H54 (cell line): ENCODE measurements at regions not wholly inside any gene's neighbourhood (a gene's known extent, or its start where the extent isn't known, plus 50 kb on each side); places are given as distances from the start of the nearest gene placed in this dataset.

Source experiments
- DNase-seq: peaks from one replicate; pipeline ENCODE4 v3.0.0; 2011; ENCODE audit warnings: low spot score, mixed read lengths; ENCODE audit not compliant: insufficient read length
- FAIRE-seq: peaks from 3 replicates; lab custom pipeline; 2011; peaks lifted over from hg19 to GRCh38; lab: Jason Lieb, UNC
- POLR2A ChIP-seq: IDR thresholded peaks from 2 replicates; pipeline ENCODE4 v1.6.1; 2011; ENCODE audit warnings: low read depth, mild to moderate bottlenecking, low read length

DNA sequence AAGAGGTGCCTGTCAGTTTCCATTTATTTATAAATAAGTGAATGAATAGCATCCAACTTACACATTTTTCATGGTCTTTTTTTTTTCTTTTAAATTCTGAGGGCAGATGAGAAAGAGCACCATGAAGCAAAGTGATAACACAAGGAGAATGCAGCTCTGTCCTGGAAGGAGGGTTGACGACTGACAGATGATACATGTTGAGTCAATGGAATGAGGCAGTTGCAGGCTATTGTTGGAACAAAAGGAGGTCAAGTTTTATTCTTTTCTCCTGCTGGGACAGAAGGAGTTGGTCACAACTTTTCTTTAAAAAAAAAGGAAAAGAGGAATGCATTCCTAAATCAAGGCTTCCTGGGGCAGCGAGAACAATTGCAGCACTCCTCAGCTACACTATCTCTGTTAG, 119.9 kb upstream of the PLEKHG7 start:
- DNase-seq (no peak), FAIRE-seq (no peak)
- no peak for TF ChIP-seq POLR2A

GRCh38 chr12:92582475-92582874, 120.3 kb upstream of the PLEKHG7 start:
- no peak for FAIRE-seq
- DNase-seq = no peak
- no peak for TF ChIP-seq POLR2A

GRCh38 chr12:92581604-92582003, 121.2 kb upstream of the PLEKHG7 start:
- FAIRE-seq (no peak), DNase-seq (no peak)
- TF ChIP-seq POLR2A = no peak

DNA sequence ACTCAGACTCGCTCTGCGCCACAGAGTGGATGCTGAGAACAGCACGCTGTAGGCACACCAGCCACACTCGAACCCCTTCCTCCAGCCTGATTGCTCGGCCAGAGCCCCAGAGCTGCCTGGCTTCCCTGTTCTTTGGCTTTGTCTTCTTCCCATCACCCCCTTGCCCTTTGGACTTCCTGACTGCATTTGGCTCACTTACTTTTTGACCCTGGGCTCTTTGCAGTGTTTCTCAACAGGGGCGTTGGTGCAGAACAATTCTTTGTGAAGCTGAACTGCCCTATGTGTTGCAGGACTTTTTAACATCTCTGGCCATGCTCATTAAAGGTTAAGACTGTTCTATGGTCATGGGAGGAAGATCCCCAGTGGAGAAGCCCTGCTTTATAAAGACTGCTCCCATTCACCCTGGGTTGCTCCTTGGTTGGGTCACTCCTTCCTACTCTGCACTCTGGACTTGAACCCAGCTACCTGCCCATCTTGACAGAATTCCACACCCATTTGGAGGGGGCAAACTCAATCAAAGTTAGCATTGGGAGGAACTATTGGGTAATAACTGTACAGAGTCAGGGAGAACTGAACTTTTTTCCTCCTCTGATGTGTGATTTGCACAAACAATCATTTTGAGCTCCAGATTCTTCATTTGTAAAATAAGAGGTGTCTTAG, 127.7 kb upstream of the PLEKHG7 start:
- no peak for FAIRE-seq
- TF ChIP-seq POLR2A = no peak
- DNase-seq = no peak

GRCh38 chr12:92574051-92574783, 128.6 kb upstream of the PLEKHG7 start:
- DNase-seq (no peak), FAIRE-seq (peak; percentile 23)
- TF ChIP-seq POLR2A = no peak

DNA sequence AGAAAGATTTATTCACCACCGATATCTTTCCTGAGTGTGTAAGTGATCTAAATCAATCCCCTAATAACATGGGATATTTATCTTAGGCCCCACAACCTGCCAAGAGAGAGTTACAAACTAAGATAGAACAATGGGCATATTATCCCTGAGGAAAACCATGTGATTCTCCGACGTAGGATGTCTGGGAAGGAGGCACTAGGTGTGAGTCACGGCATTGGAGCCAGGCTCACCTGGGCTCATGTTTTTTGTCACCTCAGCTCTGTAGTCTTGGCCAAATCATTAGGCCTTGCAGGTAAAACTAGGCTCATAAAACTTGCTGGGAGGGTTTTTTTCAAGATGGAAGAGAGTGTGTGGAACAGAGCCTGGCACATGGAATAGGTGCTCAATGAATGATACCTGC, 129.7 kb upstream of the PLEKHG7 start:
- no peak for FAIRE-seq
- TF ChIP-seq POLR2A = no peak

DNA sequence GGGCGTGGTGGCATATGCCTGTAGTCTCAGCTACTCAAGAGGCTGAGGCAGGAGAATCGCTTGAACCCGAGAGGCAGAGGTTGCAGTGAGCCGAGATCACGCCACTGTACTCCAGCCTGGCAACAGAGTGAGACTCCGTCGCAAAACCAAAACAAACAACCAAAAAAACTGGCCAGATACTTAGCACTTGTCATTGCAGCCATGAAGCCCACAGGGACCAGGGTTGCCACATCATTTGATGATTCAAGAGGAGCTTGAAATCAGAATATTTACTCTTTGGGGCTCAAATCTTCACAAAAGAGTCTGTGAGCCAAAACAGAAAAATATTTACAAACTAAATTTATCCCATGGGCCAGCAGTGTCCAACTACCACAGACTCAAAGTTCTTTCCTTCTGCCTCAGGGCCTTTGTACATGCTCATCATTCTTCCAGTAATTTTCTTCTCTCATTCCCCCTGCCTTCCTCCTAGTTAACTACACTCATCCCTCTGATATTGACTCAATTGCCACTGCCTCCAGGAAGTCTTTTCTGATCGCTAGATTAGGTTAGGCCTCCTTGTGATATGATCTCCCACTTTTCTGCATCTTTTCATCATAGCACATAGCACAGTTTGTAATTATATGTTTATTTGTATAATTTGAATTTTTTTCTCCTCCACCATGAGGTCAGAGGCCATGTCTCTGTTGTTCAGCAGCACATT, 130.8 kb upstream of the PLEKHG7 start:
- no peak for TF ChIP-seq POLR2A
- FAIRE-seq = no peak
- DNase-seq = no peak

More for the DNA sequence above, 129.7 kb upstream of the PLEKHG7 start:
- no peak for DNase-seq

GRCh38 chr12:92571169-92571568, 131.6 kb upstream of the PLEKHG7 start:
- FAIRE-seq = no peak
- DNase-seq = no peak
- no peak for TF ChIP-seq POLR2A

DNA sequence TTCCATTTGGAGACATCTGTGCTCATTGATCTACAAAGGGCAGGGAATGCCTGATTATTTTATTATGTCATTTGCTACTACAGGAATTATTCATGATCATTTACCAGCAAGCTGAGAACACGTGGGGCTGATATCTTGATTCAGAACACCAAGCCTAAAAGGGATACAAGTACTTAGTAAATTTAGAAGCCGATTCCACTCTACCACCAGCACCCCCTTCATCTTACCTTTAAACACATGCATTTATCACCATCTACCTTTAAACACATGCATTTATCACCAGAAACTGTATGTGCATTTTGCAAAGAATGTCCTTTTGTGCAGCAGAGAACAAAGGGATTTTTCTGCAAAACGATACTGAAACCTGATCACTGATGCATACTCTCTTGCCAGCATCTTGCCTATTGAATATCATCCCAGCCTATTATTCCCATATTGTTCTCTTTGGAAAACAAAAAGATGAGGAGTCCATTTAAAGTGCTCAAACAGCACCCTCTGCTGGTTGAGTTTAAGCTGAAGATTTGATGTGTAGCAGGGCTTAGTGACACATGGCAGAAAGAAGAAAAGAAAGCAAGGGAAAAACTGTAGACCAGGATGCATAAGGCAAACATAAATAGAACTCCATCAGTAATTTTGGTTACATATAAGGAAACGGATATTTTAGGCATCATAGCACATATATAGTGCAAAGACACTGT, 132.6 kb upstream of the PLEKHG7 start:
- FAIRE-seq (peak; percentile 93), DNase-seq (peak; percentile 22)
- no peak for TF ChIP-seq POLR2A

DNA sequence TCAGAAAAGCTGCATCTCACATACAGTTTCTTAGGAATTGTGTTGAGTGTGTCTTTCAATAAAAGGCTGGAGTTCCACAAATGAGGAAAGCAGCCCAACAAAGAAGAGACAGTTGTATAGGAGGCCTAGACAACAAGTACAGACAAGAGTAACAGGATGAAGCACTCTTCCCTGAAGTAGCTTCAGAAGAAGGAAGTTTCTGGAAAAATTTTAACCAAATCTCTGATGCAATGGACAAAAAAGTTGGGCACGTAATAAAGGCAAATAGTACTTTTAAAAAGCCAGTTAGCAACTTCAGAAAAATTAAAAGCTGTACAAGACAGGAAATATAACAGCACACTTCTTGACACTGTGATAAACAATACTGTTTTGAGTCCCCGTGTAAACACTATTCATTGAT, 134.1 kb upstream of the PLEKHG7 start:
- FAIRE-seq (no peak), DNase-seq (no peak)
- no peak for TF ChIP-seq POLR2A

- no peak for TF ChIP-seq POLR2A
- FAIRE-seq (no peak), DNase-seq (no peak)
Measured at GRCh38 chr12:92566448-92567019, 136.3 kb upstream of the PLEKHG7 start.

DNA sequence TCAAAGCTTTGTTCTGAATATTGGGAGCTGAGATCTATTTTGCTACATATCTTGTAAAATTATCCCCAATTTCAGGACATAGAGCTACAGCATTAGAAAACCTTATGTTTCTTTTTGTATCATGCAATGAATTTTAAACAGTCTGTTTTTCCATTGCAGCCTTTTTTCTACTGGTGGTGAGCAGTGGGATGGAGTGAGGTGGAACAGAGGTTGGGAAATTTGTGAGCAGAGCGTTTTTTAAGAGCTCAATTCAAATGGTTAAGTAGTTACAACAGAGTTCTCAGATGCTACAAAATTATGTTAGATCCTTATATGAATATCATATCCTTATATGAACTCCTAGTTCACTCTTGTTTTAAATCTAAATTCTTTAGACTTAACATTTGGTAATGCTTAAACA, 139.0 kb upstream of the PLEKHG7 start:
- DNase-seq = no peak
- FAIRE-seq = no peak
- no peak for TF ChIP-seq POLR2A

GRCh38 chr12:92562063-92562734, 140.6 kb upstream of the PLEKHG7 start:
- FAIRE-seq (peak; percentile 43), DNase-seq (no peak)
- TF ChIP-seq POLR2A = no peak
